ENCODE measurements at regions not wholly inside any gene's neighbourhood (a gene's known extent, or its start where the extent isn't known, plus 50 kb on each side); places are given as distances from the start of the nearest gene placed in this dataset.

- no peak for TF ChIP-seq POLR2A (IDR thresholded peaks at IDR 0.05)
- TF ChIP-seq, protein P1, sequence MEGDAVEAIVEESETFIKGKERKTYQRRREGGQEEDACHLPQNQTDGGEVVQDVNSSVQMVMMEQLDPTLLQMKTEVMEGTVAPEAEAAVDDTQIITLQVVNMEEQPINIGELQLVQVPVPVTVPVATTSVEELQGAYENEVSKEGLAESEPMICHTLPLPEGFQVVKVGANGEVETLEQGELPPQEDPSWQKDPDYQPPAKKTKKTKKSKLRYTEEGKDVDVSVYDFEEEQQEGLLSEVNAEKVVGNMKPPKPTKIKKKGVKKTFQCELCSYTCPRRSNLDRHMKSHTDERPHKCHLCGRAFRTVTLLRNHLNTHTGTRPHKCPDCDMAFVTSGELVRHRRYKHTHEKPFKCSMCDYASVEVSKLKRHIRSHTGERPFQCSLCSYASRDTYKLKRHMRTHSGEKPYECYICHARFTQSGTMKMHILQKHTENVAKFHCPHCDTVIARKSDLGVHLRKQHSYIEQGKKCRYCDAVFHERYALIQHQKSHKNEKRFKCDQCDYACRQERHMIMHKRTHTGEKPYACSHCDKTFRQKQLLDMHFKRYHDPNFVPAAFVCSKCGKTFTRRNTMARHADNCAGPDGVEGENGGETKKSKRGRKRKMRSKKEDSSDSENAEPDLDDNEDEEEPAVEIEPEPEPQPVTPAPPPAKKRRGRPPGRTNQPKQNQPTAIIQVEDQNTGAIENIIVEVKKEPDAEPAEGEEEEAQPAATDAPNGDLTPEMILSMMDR (IDR thresholded peaks at IDR 0.05) = no peak
- no peaks in the 10 kb centered on the region for H3K9me3 ChIP-seq
- H3K36me3 ChIP-seq = no peaks in the 10 kb centered on the region
- H3K27ac ChIP-seq = no peak overlapping the region
- 89 to 90% methylated on average over 5 of the region's 5 CpGs for WGBS, 2 donors
- H3K27me3 ChIP-seq = no peaks in the 10 kb centered on the region
- H3K4me3 ChIP-seq (replicated peaks in 1 of 3) = no peak overlapping the region
- intact Hi-C loops (cut with DNase I) = no loop called here
- peaks cover 0 to 28% of the 10 kb centered on the region in 2 donors for H3K4me1 ChIP-seq
- no peak for DNase-seq
These were observed 132.8 kb upstream of the CPM start for GRCh38 chr12:69065775-69066174.

GRCh38 chr12:69066492-69067373, 133.8 kb upstream of the CPM start:
- no peaks in the 10 kb centered on the region for H3K36me3 ChIP-seq
- peaks cover 0 to 25% of the 10 kb centered on the region in 2 donors for H3K4me1 ChIP-seq
- intact Hi-C loops (cut with DNase I) = no loop called here
- TF ChIP-seq POLR2A (IDR thresholded peaks at IDR 0.05) = no peak
- TF ChIP-seq, protein P1 (IDR thresholded peaks at IDR 0.05) = no peak
- peak overlapping the region in 1 of 3 donors; percentile 14 for H3K27ac ChIP-seq
- peak; percentile 30 to 40 for DNase-seq
- WGBS, 2 donors = 58 to 70% methylated on average over 6 of the region's 6 CpGs
- H3K9me3 ChIP-seq = no peaks in the 10 kb centered on the region
- H3K27me3 ChIP-seq = no peaks in the 10 kb centered on the region
- H3K4me3 ChIP-seq (replicated peaks in 1 of 3) = no peak overlapping the region

DNA sequence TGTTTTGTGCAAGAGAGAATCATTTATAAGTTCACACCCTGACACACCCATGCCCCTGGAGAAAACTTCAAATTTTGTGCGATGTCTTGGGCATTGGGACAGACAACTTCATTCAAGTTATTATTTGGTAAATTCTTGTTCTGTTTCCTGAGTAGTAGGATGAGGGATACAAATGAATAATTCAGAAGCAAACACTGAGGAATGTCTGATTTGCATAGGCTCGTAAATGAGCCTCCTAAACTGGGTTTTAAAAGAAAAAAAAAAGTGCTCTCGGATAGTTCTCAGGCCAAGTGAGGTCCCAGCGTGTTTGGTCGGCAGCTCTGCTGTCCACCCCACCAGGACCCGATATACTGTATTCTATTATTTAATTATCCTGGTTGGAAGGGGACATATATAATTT, 134.7 kb upstream of the CPM start:
- WGBS, 2 donors = 90 to 93% methylated on average over 6 of the region's 6 CpGs
- H3K27ac ChIP-seq = no peak overlapping the region
- no peak overlapping the region for H3K4me3 ChIP-seq (replicated peaks in 1 of 3)
- intact Hi-C loops (cut with DNase I) = no loop called here
- H3K27me3 ChIP-seq = no peaks in the 10 kb centered on the region
- no peak for DNase-seq
- TF ChIP-seq, protein P1 (IDR thresholded peaks at IDR 0.05) = no peak
- TF ChIP-seq POLR2A (IDR thresholded peaks at IDR 0.05) = no peak
- H3K4me1 ChIP-seq = peaks cover 0 to 23% of the 10 kb centered on the region in 2 donors
- no peaks in the 10 kb centered on the region for H3K36me3 ChIP-seq
- H3K9me3 ChIP-seq = no peaks in the 10 kb centered on the region

DNA sequence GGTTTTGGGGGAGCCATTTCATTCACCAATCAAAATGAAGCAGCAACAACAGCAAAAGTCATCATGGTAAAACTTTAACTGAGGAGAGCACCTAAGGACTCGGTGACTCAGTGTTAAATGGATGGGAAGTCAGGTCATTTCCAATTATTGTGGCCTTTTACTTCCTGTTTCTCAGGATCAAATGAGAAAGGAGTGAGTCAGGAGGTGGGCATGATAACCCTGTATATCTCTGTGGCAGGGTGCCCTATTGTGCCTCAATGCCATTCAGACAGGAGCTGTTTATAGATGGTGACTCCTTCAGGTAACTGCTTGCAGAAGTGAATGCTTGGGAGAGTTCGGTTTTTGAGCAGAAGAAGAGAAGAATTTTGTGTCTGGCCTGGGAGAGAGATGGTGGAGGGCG, 135.5 kb upstream of the CPM start:
- Histone ChIP-seq H3K36me3 (no peaks in the 10 kb centered on the region), H3K9me3 (no peaks in the 10 kb centered on the region), H3K4me3 (replicated peaks in 1 of 3) (no peak overlapping the region), H3K4me1 (peaks cover 0 to 23% of the 10 kb centered on the region in 2 donors), H3K27me3 (no peaks in the 10 kb centered on the region), H3K27ac (no peak overlapping the region)
- TF ChIP-seq, protein P1 (IDR thresholded peaks at IDR 0.05) = no peak
- no peak for TF ChIP-seq POLR2A (IDR thresholded peaks at IDR 0.05)
- intact Hi-C loops (cut with DNase I) = no loop called here
- no peak for DNase-seq
- WGBS, 2 donors = 86 to 91% methylated on average over 3 of the region's 3 CpGs

GRCh38 chr12:69069479-69069878, 136.5 kb upstream of the CPM start:
- Histone ChIP-seq H3K9me3 (no peaks in the 10 kb centered on the region), H3K27me3 (no peaks in the 10 kb centered on the region), H3K4me3 (replicated peaks in 1 of 3) (no peak overlapping the region), H3K4me1 (peaks cover 0 to 17% of the 10 kb centered on the region in 2 donors), H3K27ac (no peak overlapping the region), H3K36me3 (no peaks in the 10 kb centered on the region)
- WGBS, 2 donors = 92 to 93% methylated on average over 10 of the region's 10 CpGs
- TF ChIP-seq POLR2A (IDR thresholded peaks at IDR 0.05) = no peak
- TF ChIP-seq, protein P1 (IDR thresholded peaks at IDR 0.05) = no peak
- DNase-seq = no peak
- intact Hi-C loops (cut with DNase I) = no loop called here
